B cell (primary cell): ENCODE measurements at regions not wholly inside any gene's neighbourhood (a gene's known extent, or its start where the extent isn't known, plus 50 kb on each side); places are given as distances from the start of the nearest gene placed in this dataset.

Source experiments
- ATAC-seq: fragments of 200-7000 bp; cut with Tn5 transposase; one replicate; pipeline ENCODE4 v1.10.0; 2021; ENCODE audit warnings: low read depth, mild to moderate bottlenecking, moderate number of reproducible peaks, moderate library complexity
- CTCF ChIA-PET: fragments of 350-600 bp; sonication (Branson Sonifier 250); formaldehyde crosslinking; loops from one replicate; lab custom pipeline; 2021; ENCODE audit warnings: antibody characterized with exemption, inconsistent platforms; lab: Charles Lee
- POLR2A ChIA-PET: fragments of 350-600 bp; sonication (Branson Sonifier 250); formaldehyde crosslinking; loops from one replicate; lab custom pipeline; 2021; ENCODE audit warnings: antibody characterized with exemption; lab: Charles Lee
- DNase-seq: peaks from one replicate; pipeline ENCODE4 v3.0.0; 2013
- H2AFZ ChIP-seq: 2 replicates; pipeline ENCODE4 v1.6.1; 2012; ENCODE audit warnings: mild to moderate bottlenecking, low read depth, low read length; ENCODE audit not compliant: insufficient read depth, poor library complexity, severe bottlenecking
- H3K27ac ChIP-seq, 2 donors: 1 replicate in 1 of 2; 2 replicates in 1 of 2; pipeline ENCODE4 v1.5.1; 2012 to 2013; ENCODE audit warnings: low read length in 2 of 2, mild to moderate bottlenecking in 2 of 2, moderate library complexity in 1 of 2
- H3K27me3 ChIP-seq, 4 experiments: fragments of 200-600 bp in 1 of 4; sonication (generic) in 1 of 4; replicated peaks in 1 of 4; 1 replicate in 2 of 4; 2 replicates in 2 of 4; pipeline versions ENCODE4 v1.6.1 to v1.7.0; 2013 to 2016; ENCODE audit warnings: low read length in 3 of 4, mild to moderate bottlenecking in 2 of 4, mixed read lengths in 1 of 4, moderate library complexity in 1 of 4; ENCODE audit not compliant: insufficient read depth in 4 of 4, control insufficient read depth in 3 of 4; ENCODE audit errors: control extremely low read depth in 1 of 4
- H3K36me3 ChIP-seq, 2 experiments: replicated peaks in 1 of 2; 1 replicate in 1 of 2; 2 replicates in 1 of 2; pipeline versions ENCODE4 v1.6.1 to v1.7.1; 2013; ENCODE audit warnings: low read length in 1 of 2; ENCODE audit not compliant: insufficient read depth in 2 of 2, control insufficient read depth in 1 of 2; ENCODE audit errors: control extremely low read depth in 1 of 2, extremely low read depth in 1 of 2
- H3K4me1 ChIP-seq, 2 donors: fragments of 200-600 bp in 1 of 2; sonication (generic) in 1 of 2; 1 replicate in 1 of 2; 2 replicates in 1 of 2; pipeline versions ENCODE4 v1.5.1 to v1.6.1; 2013 to 2017; ENCODE audit warnings: low read length in 2 of 2; ENCODE audit not compliant: control insufficient read depth in 2 of 2, insufficient read depth in 2 of 2
- H3K4me2 ChIP-seq: replicated peaks from 2 replicates; pipeline ENCODE3; 2012; ENCODE audit warnings: mild to moderate bottlenecking, low read depth, low read length; ENCODE audit not compliant: poor library complexity, severe bottlenecking
- H3K4me3 ChIP-seq, 5 experiments: fragments of 200-600 bp in 1 of 5; sonication (generic) in 1 of 5; 1 replicate in 3 of 5; 2 replicates in 2 of 5; pipeline versions ENCODE4 v1.5.1 to v1.7.0; 2011 to 2016; ENCODE audit warnings: low read length in 4 of 5, mild to moderate bottlenecking in 4 of 5, low read depth in 2 of 5, control low read depth in 1 of 5, moderate library complexity in 1 of 5; ENCODE audit not compliant: insufficient read depth in 1 of 5; ENCODE audit errors: control extremely low read depth in 1 of 5, extremely low read depth in 1 of 5
- H3K79me2 ChIP-seq: fragments of 200-600 bp; sonication (generic); one replicate; pipeline ENCODE4 v1.6.0; 2016; ENCODE audit warnings: low read length; ENCODE audit not compliant: control insufficient read depth, insufficient read depth
- H3K9ac ChIP-seq: fragments of 200-600 bp; sonication (generic); 2 replicates; pipeline ENCODE4 v1.6.1; 2017; ENCODE audit warnings: mild to moderate bottlenecking, low read length, moderate library complexity
- H3K9me3 ChIP-seq, 3 donors: one replicate each; pipeline versions ENCODE4 v1.6.1 to v1.7.1; 2013; ENCODE audit warnings: low read length in 2 of 3; ENCODE audit not compliant: control insufficient read depth in 2 of 3, insufficient read depth in 1 of 3; ENCODE audit errors: control extremely low read depth in 1 of 3
- H4K20me1 ChIP-seq: 2 replicates; pipeline ENCODE4 v1.6.0; 2012; ENCODE audit warnings: mild to moderate bottlenecking, low read length; ENCODE audit not compliant: insufficient read depth, control insufficient read depth, poor library complexity, severe bottlenecking
- H3K27ac Mint-ChIP-seq: one replicate; pipeline ENCODE4 v1.8.0; 2021; ENCODE audit warnings: mixed read lengths
- H3K27me3 Mint-ChIP-seq: one replicate; pipeline ENCODE4 v1.8.0; 2021; ENCODE audit warnings: mixed read lengths
- H3K4me1 Mint-ChIP-seq: one replicate; pipeline ENCODE4 v1.8.0; 2021; ENCODE audit warnings: mixed read lengths
- H3K4me3 Mint-ChIP-seq: one replicate; pipeline ENCODE4 v1.8.0; 2021; ENCODE audit warnings: mixed read lengths
- H3K9me3 Mint-ChIP-seq: one replicate; pipeline ENCODE4 v1.8.0; 2022; ENCODE audit warnings: mixed read lengths; ENCODE audit not compliant: insufficient read depth
- EZH2 ChIP-seq: IDR thresholded peaks from 2 replicates; pipeline ENCODE4 v1.6.1; 2012; ENCODE audit warnings: borderline replicate concordance, low read depth, mild to moderate bottlenecking, moderate library complexity, low read length; ENCODE audit not compliant: insufficient read depth, poor library complexity, severe bottlenecking
- intact Hi-C: fragments of 100-400 bp; cut with micrococcal nuclease; formaldehyde crosslinking; loops from one replicate; pipeline ENCODE4 v1.10.0; 2022
- TF ChIP-seq, protein P1 (sequence below): fragments of 200-600 bp; IDR thresholded peaks from one replicate; pipeline ENCODE4 v1.8.0; 2022; ENCODE audit warnings: antibody characterized with exemption, mild to moderate bottlenecking

DNA sequence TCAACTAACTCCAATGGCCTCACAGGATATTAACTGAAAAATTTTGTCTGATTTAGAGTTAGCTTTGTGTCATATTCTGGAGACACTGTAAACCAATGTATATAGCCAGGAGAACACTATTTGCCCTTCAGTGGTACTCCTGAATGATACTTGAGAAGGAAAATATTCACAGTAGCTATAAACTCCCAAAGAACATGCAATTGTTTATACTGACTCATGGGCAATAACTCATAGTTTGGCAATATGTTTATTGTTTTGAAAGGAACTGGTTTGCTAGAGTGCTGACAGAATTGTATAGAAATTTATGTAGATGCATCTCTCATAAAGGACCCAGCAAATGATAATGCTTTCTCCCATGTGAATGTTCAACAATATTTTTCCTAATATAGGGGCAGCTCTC, 537.6 kb downstream of the PLOD2 start:
- no peak for DNase-seq
- no peak for ATAC-seq
- Histone ChIP-seq H3K4me1 (no peaks in the 10 kb centered on the region), H3K9me3 (no peaks in the 10 kb centered on the region), H4K20me1 (no peaks in the 10 kb centered on the region), H2AFZ (no peak overlapping the region), H3K4me3 (no peak overlapping the region), H3K79me2 (no peaks in the 10 kb centered on the region), H3K27ac (no peak overlapping the region), H3K27me3 (no peaks in the 10 kb centered on the region), H3K9ac (no peak overlapping the region), H3K36me3 (no peaks in the 10 kb centered on the region), H3K4me2 (no peak overlapping the region)
- CTCF ChIA-PET, result no interaction called here
- POLR2A ChIA-PET, result no interaction called here
- no peaks in the 10 kb centered on the region for H3K27me3 Mint-ChIP-seq
- H3K4me3 Mint-ChIP-seq, result no peak overlapping the region
- intact Hi-C loops, result no loop called here
- no peak for TF ChIP-seq EZH2
- TF ChIP-seq, protein P1, sequence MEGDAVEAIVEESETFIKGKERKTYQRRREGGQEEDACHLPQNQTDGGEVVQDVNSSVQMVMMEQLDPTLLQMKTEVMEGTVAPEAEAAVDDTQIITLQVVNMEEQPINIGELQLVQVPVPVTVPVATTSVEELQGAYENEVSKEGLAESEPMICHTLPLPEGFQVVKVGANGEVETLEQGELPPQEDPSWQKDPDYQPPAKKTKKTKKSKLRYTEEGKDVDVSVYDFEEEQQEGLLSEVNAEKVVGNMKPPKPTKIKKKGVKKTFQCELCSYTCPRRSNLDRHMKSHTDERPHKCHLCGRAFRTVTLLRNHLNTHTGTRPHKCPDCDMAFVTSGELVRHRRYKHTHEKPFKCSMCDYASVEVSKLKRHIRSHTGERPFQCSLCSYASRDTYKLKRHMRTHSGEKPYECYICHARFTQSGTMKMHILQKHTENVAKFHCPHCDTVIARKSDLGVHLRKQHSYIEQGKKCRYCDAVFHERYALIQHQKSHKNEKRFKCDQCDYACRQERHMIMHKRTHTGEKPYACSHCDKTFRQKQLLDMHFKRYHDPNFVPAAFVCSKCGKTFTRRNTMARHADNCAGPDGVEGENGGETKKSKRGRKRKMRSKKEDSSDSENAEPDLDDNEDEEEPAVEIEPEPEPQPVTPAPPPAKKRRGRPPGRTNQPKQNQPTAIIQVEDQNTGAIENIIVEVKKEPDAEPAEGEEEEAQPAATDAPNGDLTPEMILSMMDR, result no peak
- no peaks in the 10 kb centered on the region for H3K4me1 Mint-ChIP-seq
- no peaks in the 10 kb centered on the region for H3K9me3 Mint-ChIP-seq
- no peak overlapping the region for H3K27ac Mint-ChIP-seq

DNA sequence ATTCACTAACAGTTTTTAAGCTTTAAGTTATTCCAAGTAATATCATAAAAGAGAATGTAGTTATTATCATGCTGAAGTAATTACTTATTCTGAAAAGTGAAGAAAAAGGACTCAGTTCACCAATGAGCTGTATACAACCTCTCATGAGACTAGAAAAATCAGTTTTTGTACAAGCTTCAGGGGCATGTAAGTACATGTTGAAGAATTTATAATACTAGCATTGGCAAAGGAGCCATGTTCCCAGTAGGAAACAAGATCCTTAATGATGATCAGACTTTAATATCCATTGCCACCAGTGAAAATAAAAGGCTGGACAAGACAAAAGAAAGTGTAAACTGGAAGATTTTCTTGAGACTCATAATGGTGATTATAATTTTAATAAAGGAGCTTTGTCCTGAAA, 532.8 kb downstream of the PLOD2 start:
- H2AFZ ChIP-seq, result no peak overlapping the region
- POLR2A ChIA-PET, result no interaction called here
- no peak overlapping the region for H3K4me2 ChIP-seq
- no peaks in the 10 kb centered on the region for H3K4me1 ChIP-seq
- H3K4me3 Mint-ChIP-seq, result no peak overlapping the region
- no peaks in the 10 kb centered on the region for H4K20me1 ChIP-seq
- intact Hi-C loops, result no loop called here
- H3K36me3 ChIP-seq, result no peaks in the 10 kb centered on the region
- H3K27ac ChIP-seq, result no peak overlapping the region
- no peaks in the 10 kb centered on the region for H3K79me2 ChIP-seq
- no peaks in the 10 kb centered on the region for H3K27me3 ChIP-seq
- no peaks in the 10 kb centered on the region for H3K27me3 Mint-ChIP-seq
- no peaks in the 10 kb centered on the region for H3K9me3 Mint-ChIP-seq
- no peak for TF ChIP-seq EZH2
- TF ChIP-seq, protein P1, result no peak
- CTCF ChIA-PET, result interaction anchor here (0.6 kb wide), 1 partner anchor 21 kb away, joined by 3 read pairs; no protein-coding TSS in a partner anchor
- ATAC-seq (no peak), DNase-seq (no peak)
- H3K9ac ChIP-seq, result no peak overlapping the region
- H3K4me1 Mint-ChIP-seq, result no peaks in the 10 kb centered on the region
- H3K27ac Mint-ChIP-seq, result no peak overlapping the region
- H3K4me3 ChIP-seq, result no peak overlapping the region
- H3K9me3 ChIP-seq, result peaks cover 0 to 4% (median 0%) of the 10 kb centered on the region in 3 donors
